ENCODE measurements at regions not wholly inside any gene's neighbourhood (a gene's known extent, or its start where the extent isn't known, plus 50 kb on each side); places are given as distances from the start of the nearest gene placed in this dataset.

- CTCF ChIA-PET, result no interaction called here
- Mint-ChIP-seq H3K9me3 (no peaks in the 10 kb centered on the region), H3K27me3 (ENCODE audit: low read depth) (peaks cover 2% of the 10 kb centered on the region), H3K4me3 (no peak overlapping the region), H3K27ac (no peak overlapping the region), H3K4me1 (ENCODE audit: low read depth) (no peaks in the 10 kb centered on the region), H3K36me3 (ENCODE audit: low read depth) (no peaks in the 10 kb centered on the region)
- intact Hi-C loops (cut with micrococcal nuclease), result no loop called here
- DNase-seq, result no peak
Measured at GRCh38 chr18:68478246-68478645, 236.7 kb downstream of the TMX3 start.

DNA sequence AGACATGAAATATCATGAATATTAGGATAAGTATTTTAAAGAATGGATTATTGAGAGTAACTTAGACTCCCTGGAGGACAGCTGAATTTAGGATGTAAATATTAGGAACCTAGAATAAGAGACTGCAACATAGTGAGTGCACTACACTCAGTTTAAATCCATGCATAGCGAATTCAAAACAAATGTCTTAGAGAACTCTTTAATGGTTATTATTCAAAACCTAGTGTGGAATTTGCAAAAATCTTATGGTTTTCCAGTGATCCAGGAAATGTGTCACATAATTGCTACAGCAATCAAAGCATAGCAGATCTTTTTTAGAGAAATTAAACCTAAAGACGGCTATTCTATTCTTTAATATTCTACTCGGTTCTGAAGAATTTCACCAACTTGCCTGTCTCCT is 239.0 kb downstream of the TMX3 start:
- CTCF ChIA-PET, result no interaction called here
- intact Hi-C loops (cut with micrococcal nuclease), result no loop called here
- no peaks in the 10 kb centered on the region for H3K9me3 Mint-ChIP-seq
- no peak overlapping the region for H3K27ac Mint-ChIP-seq
- DNase-seq, result no peak
- H3K27me3 Mint-ChIP-seq (ENCODE audit: low read depth), result peaks cover 2% of the 10 kb centered on the region
- no peaks in the 10 kb centered on the region for H3K36me3 Mint-ChIP-seq (ENCODE audit: low read depth)
- no peaks in the 10 kb centered on the region for H3K4me1 Mint-ChIP-seq (ENCODE audit: low read depth)
- H3K4me3 Mint-ChIP-seq, result no peak overlapping the region

GRCh38 chr18:68472701-68473295 is 242.1 kb downstream of the TMX3 start:
- H3K27ac Mint-ChIP-seq, result no peak overlapping the region
- H3K4me1 Mint-ChIP-seq (ENCODE audit: low read depth), result peaks cover 3% of the 10 kb centered on the region
- H3K27me3 Mint-ChIP-seq (ENCODE audit: low read depth), result peaks cover 6% of the 10 kb centered on the region
- no peaks in the 10 kb centered on the region for H3K36me3 Mint-ChIP-seq (ENCODE audit: low read depth)
- intact Hi-C loops (cut with micrococcal nuclease), result no loop called here
- no peak for DNase-seq
- no peak overlapping the region for H3K4me3 Mint-ChIP-seq
- no peaks in the 10 kb centered on the region for H3K9me3 Mint-ChIP-seq
- CTCF ChIA-PET, result no interaction called here

DNA sequence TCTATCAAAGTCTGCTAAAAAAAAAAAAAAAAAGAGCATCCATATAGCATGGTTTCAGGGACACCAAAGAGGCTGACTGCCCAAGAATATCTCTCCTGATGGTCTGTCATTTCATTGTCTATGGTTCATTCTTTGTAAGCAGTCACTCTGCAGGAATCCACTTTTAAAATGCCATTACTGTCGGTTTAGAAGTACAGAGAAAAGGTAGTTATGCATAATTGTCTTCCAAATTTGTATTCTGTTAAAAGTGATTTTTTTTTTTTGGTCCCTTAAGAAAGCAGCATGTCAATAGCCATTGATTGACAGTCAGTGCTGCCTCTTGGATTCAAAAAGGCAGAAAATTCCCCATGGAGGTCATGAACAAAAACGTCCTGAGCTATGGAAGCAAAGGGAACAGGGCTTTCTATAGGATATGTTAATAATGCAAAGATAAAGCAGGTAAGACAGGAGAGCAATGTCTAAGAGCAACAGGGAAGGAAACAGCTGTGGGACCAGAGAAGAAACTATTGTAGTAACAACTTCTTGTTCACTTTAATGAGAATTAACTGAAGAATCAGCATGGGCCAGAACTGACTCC is 245.8 kb downstream of the TMX3 start:
- no peak overlapping the region for H3K4me3 Mint-ChIP-seq
- CTCF ChIA-PET, result interaction anchor here (0.7 kb wide), 1 partner anchor 368 kb away, joined by 3 read pairs; no protein-coding TSS in a partner anchor

GRCh38 chr18:68467957-68468356 is 247.0 kb downstream of the TMX3 start:
- Mint-ChIP-seq H3K27me3 (ENCODE audit: low read depth) (peaks cover 6% of the 10 kb centered on the region), H3K4me3 (no peak overlapping the region), H3K27ac (no peak overlapping the region), H3K9me3 (no peaks in the 10 kb centered on the region), H3K4me1 (ENCODE audit: low read depth) (peaks cover 5% of the 10 kb centered on the region), H3K36me3 (ENCODE audit: low read depth) (no peaks in the 10 kb centered on the region)
- CTCF ChIA-PET, result no interaction called here
- intact Hi-C loops (cut with micrococcal nuclease), result no loop called here
- peak; percentile 7 for DNase-seq

More for the DNA sequence above, 245.8 kb downstream of the TMX3 start:
- DNase-seq, result no peak
- intact Hi-C loops (cut with micrococcal nuclease), result no loop called here
- Mint-ChIP-seq H3K27me3 (ENCODE audit: low read depth) (peaks cover 6% of the 10 kb centered on the region), H3K4me1 (ENCODE audit: low read depth) (peaks cover 5% of the 10 kb centered on the region), H3K36me3 (ENCODE audit: low read depth) (no peaks in the 10 kb centered on the region), H3K27ac (no peak overlapping the region), H3K9me3 (no peaks in the 10 kb centered on the region)

DNA sequence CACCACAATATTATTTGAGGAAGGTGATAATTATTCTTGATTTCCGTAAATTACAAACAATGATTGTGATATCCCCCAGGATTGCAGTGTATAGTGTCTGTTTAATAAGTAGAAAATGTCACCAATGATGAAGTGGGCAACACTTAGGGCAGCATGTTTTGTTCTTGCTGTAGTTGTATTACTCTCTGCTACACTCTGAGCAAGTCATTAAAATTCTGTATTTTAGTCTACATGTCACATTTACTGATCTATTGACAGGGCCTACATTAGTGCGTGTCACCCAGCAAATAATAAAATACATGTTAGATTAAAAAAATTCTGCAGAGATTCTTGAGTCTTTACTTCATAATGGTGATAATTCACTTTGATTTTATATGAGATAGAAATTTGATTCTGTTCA is 247.6 kb downstream of the TMX3 start:
- H3K27ac Mint-ChIP-seq, result no peak overlapping the region
- H3K36me3 Mint-ChIP-seq (ENCODE audit: low read depth), result no peaks in the 10 kb centered on the region
- CTCF ChIA-PET, result no interaction called here
- H3K4me3 Mint-ChIP-seq, result no peak overlapping the region
- H3K9me3 Mint-ChIP-seq, result no peaks in the 10 kb centered on the region
- peaks cover 6% of the 10 kb centered on the region for H3K27me3 Mint-ChIP-seq (ENCODE audit: low read depth)
- no peak for DNase-seq
- intact Hi-C loops (cut with micrococcal nuclease), result no loop called here
- H3K4me1 Mint-ChIP-seq (ENCODE audit: low read depth), result peaks cover 5% of the 10 kb centered on the region

DNA sequence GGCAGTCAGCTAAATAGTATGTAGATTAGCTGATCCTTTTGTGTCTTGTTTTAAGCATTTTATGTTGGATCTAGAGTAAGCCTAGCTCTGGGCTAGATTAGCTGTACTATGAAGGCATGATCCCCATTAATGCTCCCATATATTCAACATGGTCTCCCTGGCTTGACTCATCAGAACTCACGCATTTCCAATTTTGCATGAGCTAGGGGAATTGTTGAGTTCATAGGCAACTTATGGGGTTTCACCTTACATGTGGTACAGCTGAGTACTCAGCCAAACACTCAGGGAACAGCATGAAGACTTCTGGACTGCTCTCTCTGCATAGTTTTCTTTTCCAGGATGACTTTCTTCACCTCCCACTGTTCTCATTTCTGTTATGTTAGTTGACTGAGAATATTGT is 248.2 kb downstream of the TMX3 start:
- Mint-ChIP-seq H3K4me1 (ENCODE audit: low read depth) (peaks cover 5% of the 10 kb centered on the region), H3K36me3 (ENCODE audit: low read depth) (no peaks in the 10 kb centered on the region), H3K9me3 (no peaks in the 10 kb centered on the region), H3K27me3 (ENCODE audit: low read depth) (peaks cover 6% of the 10 kb centered on the region), H3K27ac (no peak overlapping the region), H3K4me3 (no peak overlapping the region)
- CTCF ChIA-PET, result no interaction called here
- no peak for DNase-seq
- intact Hi-C loops (cut with micrococcal nuclease), result no loop called here

DNA sequence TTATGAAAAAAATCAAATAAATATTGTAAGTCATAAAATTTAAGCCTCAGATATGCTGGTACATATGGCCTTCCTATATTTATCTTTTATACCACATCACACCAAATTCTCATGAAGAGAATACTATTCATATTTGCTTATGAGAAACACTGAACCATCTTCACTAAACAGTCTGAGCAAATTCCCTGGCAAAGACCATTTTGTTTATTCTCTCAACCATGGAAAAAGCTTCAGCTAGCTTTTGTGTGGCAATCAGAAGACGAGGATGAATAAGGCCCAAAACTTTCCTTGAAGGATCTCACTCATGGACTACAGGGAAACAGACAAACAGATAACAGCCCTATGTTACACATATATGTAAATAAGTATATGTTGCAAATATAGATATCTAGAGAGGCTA is 252.1 kb downstream of the TMX3 start:
- Mint-ChIP-seq H3K4me1 (ENCODE audit: low read depth) (peaks cover 2% of the 10 kb centered on the region), H3K4me3 (no peak overlapping the region), H3K27me3 (ENCODE audit: low read depth) (no peaks in the 10 kb centered on the region), H3K9me3 (no peaks in the 10 kb centered on the region), H3K27ac (no peak overlapping the region), H3K36me3 (ENCODE audit: low read depth) (no peaks in the 10 kb centered on the region)
- no peak for DNase-seq
- CTCF ChIA-PET, result no interaction called here
- intact Hi-C loops (cut with micrococcal nuclease), result no loop called here

GRCh38 chr18:68462148-68462547 is 252.8 kb downstream of the TMX3 start:
- CTCF ChIA-PET, result no interaction called here
- H3K27ac Mint-ChIP-seq, result no peak overlapping the region
- H3K27me3 Mint-ChIP-seq (ENCODE audit: low read depth), result no peaks in the 10 kb centered on the region
- H3K9me3 Mint-ChIP-seq, result no peaks in the 10 kb centered on the region
- no peak overlapping the region for H3K4me3 Mint-ChIP-seq
- intact Hi-C loops (cut with micrococcal nuclease), result no loop called here
- DNase-seq, result no peak
- H3K36me3 Mint-ChIP-seq (ENCODE audit: low read depth), result no peaks in the 10 kb centered on the region
- H3K4me1 Mint-ChIP-seq (ENCODE audit: low read depth), result no peaks in the 10 kb centered on the region

DNA sequence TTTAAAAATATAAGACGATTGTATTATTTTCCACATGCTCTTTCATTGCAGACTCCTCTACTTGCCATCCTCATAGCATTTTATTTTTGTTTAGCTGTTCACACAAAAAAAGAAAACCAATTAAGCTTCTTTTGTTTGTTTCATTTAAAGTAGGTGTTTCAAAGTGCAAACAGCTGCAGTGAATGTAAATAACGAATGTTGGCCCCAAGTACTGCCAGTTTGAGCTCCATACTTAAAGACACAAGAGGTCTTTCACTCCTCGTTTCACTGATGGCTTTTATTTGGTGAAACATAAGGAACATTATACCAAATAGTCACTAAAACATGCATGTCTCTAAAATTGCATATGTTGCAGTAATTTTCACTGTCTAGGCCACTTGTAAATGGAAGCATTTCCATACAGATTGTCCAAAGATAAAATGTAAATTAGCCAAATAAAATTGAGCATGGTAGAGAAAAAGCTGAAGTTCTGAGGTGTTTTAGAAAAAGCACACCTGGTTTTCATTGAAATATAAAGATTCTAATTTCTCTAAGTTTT is 253.4 kb downstream of the TMX3 start:
- H3K9me3 Mint-ChIP-seq, result no peaks in the 10 kb centered on the region
- no peak for DNase-seq
- no peak overlapping the region for H3K27ac Mint-ChIP-seq
- H3K27me3 Mint-ChIP-seq (ENCODE audit: low read depth), result no peaks in the 10 kb centered on the region
- H3K36me3 Mint-ChIP-seq (ENCODE audit: low read depth), result no peaks in the 10 kb centered on the region
- no peak overlapping the region for H3K4me3 Mint-ChIP-seq
- intact Hi-C loops (cut with micrococcal nuclease), result no loop called here
- CTCF ChIA-PET, result no interaction called here
- H3K4me1 Mint-ChIP-seq (ENCODE audit: low read depth), result no peaks in the 10 kb centered on the region

DNA sequence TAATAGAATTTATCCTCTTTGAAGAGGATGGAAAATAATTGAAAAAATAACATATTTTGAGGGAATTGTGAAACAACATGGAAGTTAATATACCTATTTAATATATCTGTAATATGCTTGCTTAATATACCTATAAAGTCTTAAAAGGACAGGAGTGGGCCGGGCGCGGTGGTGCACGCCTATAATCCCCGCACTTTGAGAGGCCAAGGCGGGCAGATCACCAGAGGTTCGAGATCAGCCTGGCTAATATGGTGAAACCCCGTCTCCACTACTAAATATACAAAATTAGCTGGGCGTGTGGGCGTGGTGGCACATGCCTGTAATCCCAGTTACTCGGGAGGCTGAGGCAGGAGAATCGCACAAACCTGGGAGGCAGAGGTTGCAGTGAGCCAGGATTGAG is 254.9 kb downstream of the TMX3 start:
- no peak overlapping the region for H3K4me3 Mint-ChIP-seq
- H3K27ac Mint-ChIP-seq, result no peak overlapping the region
- no peaks in the 10 kb centered on the region for H3K36me3 Mint-ChIP-seq (ENCODE audit: low read depth)
- CTCF ChIA-PET, result no interaction called here
- H3K9me3 Mint-ChIP-seq, result no peaks in the 10 kb centered on the region
- no peaks in the 10 kb centered on the region for H3K27me3 Mint-ChIP-seq (ENCODE audit: low read depth)
- no peaks in the 10 kb centered on the region for H3K4me1 Mint-ChIP-seq (ENCODE audit: low read depth)
- DNase-seq, result no peak
- intact Hi-C loops (cut with micrococcal nuclease), result no loop called here

- no peaks in the 10 kb centered on the region for H3K36me3 Mint-ChIP-seq (ENCODE audit: low read depth)
- no peaks in the 10 kb centered on the region for H3K4me1 Mint-ChIP-seq (ENCODE audit: low read depth)
- CTCF ChIA-PET, result no interaction called here
- intact Hi-C loops (cut with micrococcal nuclease), result no loop called here
- no peak for DNase-seq
- no peaks in the 10 kb centered on the region for H3K27me3 Mint-ChIP-seq (ENCODE audit: low read depth)
- H3K9me3 Mint-ChIP-seq, result no peaks in the 10 kb centered on the region
- H3K4me3 Mint-ChIP-seq, result no peak overlapping the region
- H3K27ac Mint-ChIP-seq, result no peak overlapping the region
Measured at GRCh38 chr18:68456985-68457384, 257.9 kb downstream of the TMX3 start.

GRCh38 chr18:68455229-68455603 is 259.7 kb downstream of the TMX3 start:
- no peak overlapping the region for H3K27ac Mint-ChIP-seq
- H3K36me3 Mint-ChIP-seq (ENCODE audit: low read depth), result no peaks in the 10 kb centered on the region
- no peaks in the 10 kb centered on the region for H3K27me3 Mint-ChIP-seq (ENCODE audit: low read depth)
- no peaks in the 10 kb centered on the region for H3K4me1 Mint-ChIP-seq (ENCODE audit: low read depth)
- CTCF ChIA-PET, result no interaction called here
- intact Hi-C loops (cut with micrococcal nuclease), result no loop called here
- DNase-seq, result no peak
- no peak overlapping the region for H3K4me3 Mint-ChIP-seq
- H3K9me3 Mint-ChIP-seq, result no peaks in the 10 kb centered on the region
